ENCODE measurements at regions not wholly inside any gene's neighbourhood (a gene's known extent, or its start where the extent isn't known, plus 50 kb on each side); places are given as distances from the start of the nearest gene placed in this dataset.

- no peak for TF ChIP-seq CTCF (conservative IDR thresholded peaks at IDR 0.05; ENCODE audit: low read length)
- no peak for TF ChIP-seq EZH2phosphoT487 (IDR thresholded peaks at IDR 0.05; ENCODE audit: borderline replicate concordance)
Observed at GRCh38 chr15:54815556-54815955, 381.2 kb downstream of the RSL24D1 start.

All from Loucy (cell line).